Endothelial cell of umbilical vein (primary cell): ENCODE measurements at regions not wholly inside any gene's neighbourhood (a gene's known extent, or its start where the extent isn't known, plus 50 kb on each side); places are given as distances from the start of the nearest gene placed in this dataset.

ENCODE experiments used
- BruUV-seq: library from RNA; stranded (reverse); fragments of 400-500 nt; replicated peaks from 2 replicates; lab custom pipeline; 2021; lab: Mats Ljungman, UMichigan
- CTCF ChIA-PET: fragments of 300-600, 350-600 bp; sonication (Branson Sonifier 250); formaldehyde crosslinking; loops from one replicate; lab custom pipeline; 2021; ENCODE audit warnings: antibody characterized with exemption, inconsistent platforms; lab: Charles Lee
- POLR2A ChIA-PET: fragments of 300-600, 350-600 bp; sonication (Branson Sonifier 250); formaldehyde crosslinking; loops from one replicate; lab custom pipeline; 2021; ENCODE audit warnings: antibody characterized with exemption, inconsistent platforms; lab: Charles Lee
- DNase-seq: peaks from one replicate; pipeline ENCODE4 v3.0.0-alpha.2; 2011; ENCODE audit warnings: low read depth, low spot score
- FAIRE-seq: peaks from 2 replicates; lab custom pipeline; 2011; peaks lifted over from hg19 to GRCh38; lab: Jason Lieb, UNC
- H2AFZ ChIP-seq: 2 replicates; pipeline ENCODE4 v1.6.0; 2012; ENCODE audit warnings: low read depth, low read length, control low read depth, inconsistent platforms
- H3K27ac ChIP-seq: 2 replicates; pipeline ENCODE4 v1.5.1; 2011; ENCODE audit warnings: low read depth, mild to moderate bottlenecking, control low read depth, low read length, moderate library complexity; ENCODE audit not compliant: insufficient read depth
- H3K27me3 ChIP-seq, 2 experiments: 2 replicates each; pipeline versions ENCODE4 v1.6.0 to v1.6.1; 2011; ENCODE audit warnings: low read length in 2 of 2, mixed read lengths in 1 of 2; ENCODE audit not compliant: control insufficient read depth in 2 of 2, insufficient read depth in 2 of 2
- H3K36me3 ChIP-seq, 2 experiments: 2 replicates in 1 of 2; 3 replicates in 1 of 2; pipeline ENCODE4 v1.5.1; 2011; ENCODE audit warnings: low read length in 2 of 2, mild to moderate bottlenecking in 1 of 2, moderate library complexity in 1 of 2; ENCODE audit not compliant: control insufficient read depth in 2 of 2, insufficient read depth in 2 of 2; ENCODE audit errors: extremely low read depth in 1 of 2
- H3K4me1 ChIP-seq: 3 replicates; pipeline ENCODE4 v1.5.1; 2011; ENCODE audit warnings: mild to moderate bottlenecking, low read length; ENCODE audit not compliant: control insufficient read depth, insufficient read depth; ENCODE audit errors: extremely low read depth
- H3K4me2 ChIP-seq: 2 replicates; pipeline ENCODE4 v1.6.1; 2011; ENCODE audit warnings: low read length, control low read depth, mixed read lengths; ENCODE audit not compliant: insufficient read depth
- H3K4me3 ChIP-seq, 3 experiments: fragments of 200-600 bp in 1 of 3; sonication (generic), shearing (Covaris generic) in 1 of 3; replicated peaks in 1 of 3; 2 replicates each; pipeline ENCODE4 v1.5.1; 2011 to 2016; ENCODE audit warnings: control low read depth in 3 of 3, low read length in 3 of 3, mild to moderate bottlenecking in 2 of 3, inconsistent platforms in 1 of 3, low read depth in 1 of 3, moderate library complexity in 1 of 3; ENCODE audit not compliant: insufficient read depth in 1 of 3
- H3K79me2 ChIP-seq: 2 replicates; pipeline ENCODE4 v1.6.0; 2012; ENCODE audit warnings: low read length, inconsistent platforms; ENCODE audit not compliant: control insufficient read depth, insufficient read depth
- H3K9ac ChIP-seq: replicated peaks from 2 replicates; pipeline ENCODE3; 2011; ENCODE audit warnings: low read length, control low read depth; ENCODE audit not compliant: insufficient read depth; ENCODE audit errors: extremely low read depth
- H3K9me1 ChIP-seq: replicated peaks from 3 replicates; pipeline ENCODE4 v1.6.0; 2011; ENCODE audit warnings: mild to moderate bottlenecking, low read length; ENCODE audit not compliant: control insufficient read depth, insufficient read depth; ENCODE audit errors: extremely low read depth
- H3K9me3 ChIP-seq: replicated peaks from 2 replicates; pipeline ENCODE4 v1.5.1; 2012; ENCODE audit warnings: low read length, inconsistent platforms; ENCODE audit not compliant: control insufficient read depth, insufficient read depth
- H4K20me1 ChIP-seq: replicated peaks from 2 replicates; pipeline ENCODE3; 2011; ENCODE audit warnings: mild to moderate bottlenecking, low read length; ENCODE audit not compliant: control insufficient read depth, insufficient read depth; ENCODE audit errors: extremely low read depth
- EZH2 ChIP-seq: IDR thresholded peaks from 2 replicates; pipeline ENCODE4 v1.6.1; 2012; ENCODE audit warnings: borderline replicate concordance, low read depth, mild to moderate bottlenecking, moderate library complexity, low read length, inconsistent platforms; ENCODE audit not compliant: severe bottlenecking
- FOS ChIP-seq: IDR thresholded peaks from 2 replicates; pipeline ENCODE4 v1.6.1; 2011; ENCODE audit warnings: mild to moderate bottlenecking, low read length, moderate library complexity, borderline replicate concordance; ENCODE audit not compliant: insufficient read depth
- GATA2 ChIP-seq: IDR thresholded peaks from 2 replicates; pipeline ENCODE4 v1.7.0; 2011; ENCODE audit warnings: low read depth, mild to moderate bottlenecking, moderate library complexity, mixed read lengths, low read length; ENCODE audit not compliant: insufficient read length, insufficient read depth
- JUN ChIP-seq: IDR thresholded peaks from 2 replicates; pipeline ENCODE4 v1.6.1; 2011; ENCODE audit warnings: borderline replicate concordance, low read depth; ENCODE audit not compliant: insufficient read length, insufficient read depth
- MAX ChIP-seq: IDR thresholded peaks from 2 replicates; pipeline ENCODE4 v1.6.1; 2011; ENCODE audit not compliant: insufficient read depth, insufficient read length
- MYC ChIP-seq: IDR thresholded peaks from one replicate; pipeline ENCODE4 v1.6.1; 2011; ENCODE audit warnings: mild to moderate bottlenecking, low read depth, low read length
- POLR2A ChIP-seq: IDR thresholded peaks from 2 replicates; pipeline ENCODE4 v1.6.1; 2012; ENCODE audit warnings: low read depth, mild to moderate bottlenecking, control low read depth, low read length
- POLR2AphosphoS5 ChIP-seq: IDR thresholded peaks from 2 replicates; pipeline ENCODE4 v1.6.1; 2012; ENCODE audit warnings: low read depth, mild to moderate bottlenecking, control low read depth, low read length, moderate library complexity; ENCODE audit not compliant: insufficient read depth
- dilution Hi-C: fragments of 300-500 bp; cut with MboI; formaldehyde crosslinking; loops from one replicate; pipeline ENCODE4 v1.15.0; 2019; ENCODE audit warnings: low sequenced_read_pairs; ENCODE audit not compliant: extremely low pct_ligation_motif_present
- intact Hi-C: fragments of 100-400 bp; cut with micrococcal nuclease; formaldehyde crosslinking; loops from one replicate; pipeline ENCODE4 v1.10.0; 2022
- TF ChIP-seq, protein P1 (sequence below), 2 donors: IDR thresholded peaks; 1 replicate in 1 of 2; 2 replicates in 1 of 2; pipeline ENCODE4 v1.5.1; 2011; ENCODE audit warnings: low read length in 2 of 2, mild to moderate bottlenecking in 2 of 2, moderate library complexity in 2 of 2, control low read depth in 1 of 2, inconsistent platforms in 1 of 2, low read depth in 1 of 2; ENCODE audit not compliant: insufficient read depth in 1 of 2; ENCODE audit errors: extremely low read depth in 1 of 2

DNA sequence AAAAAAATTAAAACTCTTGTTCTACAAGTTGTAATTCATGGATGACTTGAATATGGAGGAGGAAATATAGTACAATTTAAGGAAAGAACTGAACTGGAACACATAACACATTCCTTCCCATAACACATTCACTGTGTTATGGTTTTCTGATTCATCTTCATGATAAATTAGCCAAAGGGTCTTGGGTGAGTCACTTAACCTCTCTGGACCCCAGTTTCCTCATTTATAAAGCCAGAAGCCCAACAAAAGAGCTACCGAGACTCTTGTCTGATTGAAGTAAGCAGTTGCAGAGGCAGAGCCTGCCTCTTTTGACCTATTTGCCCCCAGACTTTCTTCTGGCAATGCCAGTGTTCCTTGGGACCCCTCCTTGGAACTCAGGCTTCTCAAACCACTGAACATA lies 161.9 kb upstream of the KCTD3 start:
- peak; percentile 79 for TF ChIP-seq JUN
- no peak for TF ChIP-seq MAX
- peak; percentile 83 for TF ChIP-seq FOS
- no peak for TF ChIP-seq EZH2
- TF ChIP-seq GATA2, result peak; percentile 59
- no peak for TF ChIP-seq MYC
- peak; percentile 32 for TF ChIP-seq POLR2AphosphoS5
- TF ChIP-seq, protein P1, sequence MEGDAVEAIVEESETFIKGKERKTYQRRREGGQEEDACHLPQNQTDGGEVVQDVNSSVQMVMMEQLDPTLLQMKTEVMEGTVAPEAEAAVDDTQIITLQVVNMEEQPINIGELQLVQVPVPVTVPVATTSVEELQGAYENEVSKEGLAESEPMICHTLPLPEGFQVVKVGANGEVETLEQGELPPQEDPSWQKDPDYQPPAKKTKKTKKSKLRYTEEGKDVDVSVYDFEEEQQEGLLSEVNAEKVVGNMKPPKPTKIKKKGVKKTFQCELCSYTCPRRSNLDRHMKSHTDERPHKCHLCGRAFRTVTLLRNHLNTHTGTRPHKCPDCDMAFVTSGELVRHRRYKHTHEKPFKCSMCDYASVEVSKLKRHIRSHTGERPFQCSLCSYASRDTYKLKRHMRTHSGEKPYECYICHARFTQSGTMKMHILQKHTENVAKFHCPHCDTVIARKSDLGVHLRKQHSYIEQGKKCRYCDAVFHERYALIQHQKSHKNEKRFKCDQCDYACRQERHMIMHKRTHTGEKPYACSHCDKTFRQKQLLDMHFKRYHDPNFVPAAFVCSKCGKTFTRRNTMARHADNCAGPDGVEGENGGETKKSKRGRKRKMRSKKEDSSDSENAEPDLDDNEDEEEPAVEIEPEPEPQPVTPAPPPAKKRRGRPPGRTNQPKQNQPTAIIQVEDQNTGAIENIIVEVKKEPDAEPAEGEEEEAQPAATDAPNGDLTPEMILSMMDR (IDR thresholded peaks at IDR 0.05; ENCODE audit: extremely low read depth in 1 of 2, insufficient read depth in 1 of 2, low read depth in 1 of 2, low read length in 2 of 2), result no peak
- no peak for TF ChIP-seq POLR2A
- Histone ChIP-seq H3K4me3 (no peak overlapping the region), H3K4me2 (peak overlapping the region; percentile 55), H3K4me1 (peaks cover 10% of the 10 kb centered on the region), H2AFZ (no peak overlapping the region), H4K20me1 (no peaks in the 10 kb centered on the region), H3K9ac (no peak overlapping the region), H3K36me3 (no peaks in the 10 kb centered on the region), H3K9me1 (no peaks in the 10 kb centered on the region), H3K27ac (no peak overlapping the region), H3K27me3 (no peaks in the 10 kb centered on the region), H3K79me2 (no peaks in the 10 kb centered on the region), H3K9me3 (no peaks in the 10 kb centered on the region)
- BruUV-seq, result no TSS peak
- DNase-seq, result peak; percentile 87
- intact Hi-C loops, result loop anchor here (5.0 kb wide), 1 partner anchor 123 kb away; no protein-coding TSS in a partner anchor
- ChIA-PET CTCF (no interaction called here), POLR2A (no interaction called here)
- FAIRE-seq, result peak; percentile 94
- dilution Hi-C loops, result no loop called here
